ENCODE measurements at regions not wholly inside any gene's neighbourhood (a gene's known extent, or its start where the extent isn't known, plus 50 kb on each side); places are given as distances from the start of the nearest gene placed in this dataset.

DNA sequence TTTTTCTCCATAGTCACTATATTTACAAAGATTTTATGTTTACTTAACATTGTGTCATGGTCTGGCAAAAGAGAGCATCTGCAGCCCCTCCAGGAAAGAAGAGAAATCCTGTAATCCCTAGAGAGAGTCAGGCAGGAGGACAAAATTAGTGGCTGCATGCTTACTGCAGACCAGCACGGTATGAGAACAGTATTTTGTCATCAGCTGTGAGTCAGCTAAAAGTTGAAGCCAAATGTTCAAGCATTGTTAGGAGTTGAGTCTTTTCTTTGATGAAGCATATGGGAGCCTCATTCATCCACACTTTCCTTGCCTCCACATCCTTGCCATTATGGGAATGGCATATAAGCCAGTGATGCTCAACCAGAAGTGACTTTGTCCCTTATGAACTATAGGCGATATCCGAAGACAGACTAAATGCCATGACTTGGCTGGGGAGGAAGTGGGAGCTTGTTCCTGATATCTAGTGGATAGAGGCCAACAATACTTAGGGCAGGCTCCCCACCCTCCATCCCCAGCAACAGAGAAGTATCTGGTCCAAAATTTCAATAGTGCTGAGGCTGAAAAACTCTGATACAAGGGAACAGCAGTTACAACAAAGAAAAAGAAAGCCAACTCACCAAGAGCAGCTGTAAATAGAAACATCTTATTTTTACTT is 112.0 kb upstream of the OR5AK2 start:
- no peaks in the 10 kb centered on the region for H3K9me3 ChIP-seq (ENCODE audit: control insufficient read depth in 1 of 2, low read length in 2 of 2)
- no peaks in the 10 kb centered on the region for H3K36me3 Mint-ChIP-seq
- H3K9me3 Mint-ChIP-seq = peaks cover 0 to 26% (median 4%) of the 10 kb centered on the region in 8 donors
- no peak overlapping the region for H3K27ac ChIP-seq (ENCODE audit: low read depth, low read length)
- no peak for DNase-seq
- intact Hi-C loops (cut with micrococcal nuclease) = no loop called here
- ChIA-PET CTCF (ENCODE audit: partially characterized antibody) (no interaction called here), POLR2A (ENCODE audit: partially characterized antibody) (no interaction called here)
- no peaks in the 10 kb centered on the region for H3K27me3 Mint-ChIP-seq
- no peaks in the 10 kb centered on the region for H3K27me3 ChIP-seq (ENCODE audit: insufficient read depth, low read length)
- H3K27ac Mint-ChIP-seq = no peak overlapping the region
- no peaks in the 10 kb centered on the region for H3K4me1 ChIP-seq (ENCODE audit: insufficient read depth, low read length)
- H3K4me3 Mint-ChIP-seq = no peak overlapping the region
- no peak overlapping the region for H3K4me3 ChIP-seq (ENCODE audit: low read length in 2 of 2)
- no peaks in the 10 kb centered on the region for H3K36me3 ChIP-seq (ENCODE audit: insufficient read depth, low read length)
- no peaks in the 10 kb centered on the region for H3K4me1 Mint-ChIP-seq

DNA sequence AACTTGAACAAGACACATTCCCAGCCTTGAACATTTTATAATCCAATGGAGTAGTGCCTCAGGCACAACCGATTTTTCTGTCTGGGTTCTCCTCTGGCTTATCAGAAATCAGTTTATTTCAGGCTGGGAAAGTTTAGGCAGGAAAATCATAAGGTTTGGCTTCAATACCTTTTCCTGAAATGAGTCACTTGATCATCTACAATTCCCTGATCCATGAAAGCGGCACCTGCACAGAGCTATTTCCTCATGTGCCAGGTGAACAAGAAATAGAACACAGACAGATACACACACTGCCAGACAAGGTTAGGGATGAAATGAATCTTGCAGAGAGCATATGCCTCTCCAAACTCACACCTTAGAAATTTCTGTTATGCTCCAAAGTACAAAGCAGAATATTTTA is 106.7 kb upstream of the OR9G4 start:
- no peaks in the 10 kb centered on the region for H3K4me1 Mint-ChIP-seq
- POLR2A ChIA-PET (ENCODE audit: partially characterized antibody) = no interaction called here
- CTCF ChIA-PET (ENCODE audit: partially characterized antibody) = no interaction called here
- H3K9me3 ChIP-seq (ENCODE audit: control insufficient read depth in 1 of 2, low read length in 2 of 2) = no peaks in the 10 kb centered on the region
- H3K4me1 ChIP-seq (ENCODE audit: insufficient read depth, low read length) = no peaks in the 10 kb centered on the region
- no peak for DNase-seq
- no peaks in the 10 kb centered on the region for H3K36me3 ChIP-seq (ENCODE audit: insufficient read depth, low read length)
- H3K27ac ChIP-seq (ENCODE audit: low read depth, low read length) = no peak overlapping the region
- no peak overlapping the region for H3K4me3 Mint-ChIP-seq
- no peaks in the 10 kb centered on the region for H3K36me3 Mint-ChIP-seq
- no peaks in the 10 kb centered on the region for H3K27me3 ChIP-seq (ENCODE audit: insufficient read depth, low read length)
- no peak overlapping the region for H3K27ac Mint-ChIP-seq
- intact Hi-C loops (cut with micrococcal nuclease) = no loop called here
- H3K9me3 Mint-ChIP-seq = peaks cover 0 to 4% (median 1%) of the 10 kb centered on the region in 8 donors
- no peak overlapping the region for H3K4me3 ChIP-seq (ENCODE audit: low read length in 2 of 2)
- H3K27me3 Mint-ChIP-seq = no peaks in the 10 kb centered on the region

DNA sequence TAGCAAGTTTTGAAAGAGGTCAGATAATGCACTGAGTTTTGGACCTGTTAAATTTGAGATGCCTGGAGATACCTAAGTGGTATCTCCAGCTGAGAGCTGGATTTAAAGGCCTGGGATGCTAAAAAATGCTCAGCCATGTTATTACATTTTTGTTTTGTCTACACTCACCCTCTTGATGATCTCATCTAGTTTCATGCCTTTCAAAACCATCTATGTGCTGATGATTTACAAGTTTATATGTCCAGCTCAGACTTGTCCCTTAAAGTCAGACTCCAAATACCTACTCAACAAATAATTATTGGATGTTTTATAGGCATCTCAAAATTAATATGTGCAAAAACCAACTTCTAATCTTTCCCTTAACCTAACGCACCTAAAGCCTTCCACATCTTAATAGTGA is 103.6 kb upstream of the OR9G4 start:
- POLR2A ChIA-PET (ENCODE audit: partially characterized antibody) = no interaction called here
- no peaks in the 10 kb centered on the region for H3K4me1 Mint-ChIP-seq
- no peak overlapping the region for H3K27ac Mint-ChIP-seq
- Histone ChIP-seq H3K4me1 (ENCODE audit: insufficient read depth, low read length) (no peaks in the 10 kb centered on the region), H3K36me3 (ENCODE audit: insufficient read depth, low read length) (no peaks in the 10 kb centered on the region), H3K27ac (ENCODE audit: low read depth, low read length) (no peak overlapping the region), H3K9me3 (ENCODE audit: control insufficient read depth in 1 of 2, low read length in 2 of 2) (no peaks in the 10 kb centered on the region), H3K27me3 (ENCODE audit: insufficient read depth, low read length) (no peaks in the 10 kb centered on the region), H3K4me3 (ENCODE audit: low read length in 2 of 2) (no peak overlapping the region)
- no peaks in the 10 kb centered on the region for H3K27me3 Mint-ChIP-seq
- peaks cover 0 to 4% (median 0%) of the 10 kb centered on the region in 8 donors for H3K9me3 Mint-ChIP-seq
- intact Hi-C loops (cut with micrococcal nuclease) = no loop called here
- H3K36me3 Mint-ChIP-seq = no peaks in the 10 kb centered on the region
- DNase-seq = no peak
- CTCF ChIA-PET (ENCODE audit: partially characterized antibody) = no interaction called here
- no peak overlapping the region for H3K4me3 Mint-ChIP-seq

DNA sequence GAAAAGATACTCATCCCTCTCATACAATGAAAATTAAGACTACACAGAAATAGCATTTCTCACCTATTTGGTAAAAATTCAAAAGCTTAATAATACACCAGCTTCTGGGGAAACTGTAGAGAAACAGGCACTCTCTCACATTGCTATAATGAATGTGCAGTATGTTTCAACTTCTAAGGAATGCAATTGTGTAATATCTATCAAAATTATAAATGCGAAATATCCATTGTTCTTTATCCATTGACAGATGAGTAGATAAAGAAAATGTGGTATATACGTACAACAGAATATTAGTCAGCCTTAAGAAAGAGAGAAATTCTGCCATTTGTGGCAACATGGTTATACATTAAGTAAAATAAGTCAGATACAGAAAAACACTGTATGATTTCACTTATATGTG is 101.4 kb upstream of the OR9G4 start:
- Histone ChIP-seq H3K36me3 (ENCODE audit: insufficient read depth, low read length) (no peaks in the 10 kb centered on the region), H3K4me1 (ENCODE audit: insufficient read depth, low read length) (no peaks in the 10 kb centered on the region), H3K4me3 (ENCODE audit: low read length in 2 of 2) (no peak overlapping the region), H3K27ac (ENCODE audit: low read depth, low read length) (no peak overlapping the region), H3K9me3 (ENCODE audit: control insufficient read depth in 1 of 2, low read length in 2 of 2) (no peaks in the 10 kb centered on the region), H3K27me3 (ENCODE audit: insufficient read depth, low read length) (no peaks in the 10 kb centered on the region)
- POLR2A ChIA-PET (ENCODE audit: partially characterized antibody) = no interaction called here
- Mint-ChIP-seq H3K36me3 (no peaks in the 10 kb centered on the region), H3K27ac (no peak overlapping the region), H3K27me3 (no peaks in the 10 kb centered on the region), H3K4me3 (no peak overlapping the region), H3K4me1 (no peaks in the 10 kb centered on the region), H3K9me3 (peaks cover 0 to 4% (median 0%) of the 10 kb centered on the region in 8 donors)
- CTCF ChIA-PET (ENCODE audit: partially characterized antibody) = no interaction called here
- intact Hi-C loops (cut with micrococcal nuclease) = no loop called here
- DNase-seq = no peak

DNA sequence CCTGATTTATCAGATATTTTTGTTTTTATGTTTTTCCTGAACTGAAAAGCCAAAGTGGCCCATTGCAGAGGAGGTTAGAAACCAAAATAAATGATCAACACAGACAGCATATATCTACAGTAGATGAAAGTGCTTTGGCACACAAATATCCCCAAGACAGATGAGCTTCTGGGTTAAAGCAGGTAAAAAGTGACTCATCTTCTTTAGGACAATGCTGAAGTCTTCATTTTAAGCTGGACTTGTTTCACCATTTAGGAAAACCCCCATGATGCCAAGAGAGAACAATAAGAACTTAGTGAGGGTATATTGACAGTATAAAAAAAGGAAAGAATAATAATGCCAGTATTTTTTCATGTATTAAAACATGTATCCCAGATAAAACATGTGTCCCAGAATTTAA is 100.8 kb upstream of the OR9G4 start:
- Histone ChIP-seq H3K4me3 (ENCODE audit: low read length in 2 of 2) (no peak overlapping the region), H3K27ac (ENCODE audit: low read depth, low read length) (no peak overlapping the region), H3K9me3 (ENCODE audit: control insufficient read depth in 1 of 2, low read length in 2 of 2) (no peaks in the 10 kb centered on the region), H3K4me1 (ENCODE audit: insufficient read depth, low read length) (no peaks in the 10 kb centered on the region), H3K27me3 (ENCODE audit: insufficient read depth, low read length) (no peaks in the 10 kb centered on the region), H3K36me3 (ENCODE audit: insufficient read depth, low read length) (no peaks in the 10 kb centered on the region)
- Mint-ChIP-seq H3K4me3 (no peak overlapping the region), H3K27me3 (no peaks in the 10 kb centered on the region), H3K4me1 (no peaks in the 10 kb centered on the region), H3K27ac (no peak overlapping the region), H3K9me3 (peaks cover 0 to 4% (median 0%) of the 10 kb centered on the region in 8 donors), H3K36me3 (no peaks in the 10 kb centered on the region)
- ChIA-PET CTCF (ENCODE audit: partially characterized antibody) (no interaction called here), POLR2A (ENCODE audit: partially characterized antibody) (no interaction called here)
- no peak for DNase-seq
- intact Hi-C loops (cut with micrococcal nuclease) = no loop called here

DNA sequence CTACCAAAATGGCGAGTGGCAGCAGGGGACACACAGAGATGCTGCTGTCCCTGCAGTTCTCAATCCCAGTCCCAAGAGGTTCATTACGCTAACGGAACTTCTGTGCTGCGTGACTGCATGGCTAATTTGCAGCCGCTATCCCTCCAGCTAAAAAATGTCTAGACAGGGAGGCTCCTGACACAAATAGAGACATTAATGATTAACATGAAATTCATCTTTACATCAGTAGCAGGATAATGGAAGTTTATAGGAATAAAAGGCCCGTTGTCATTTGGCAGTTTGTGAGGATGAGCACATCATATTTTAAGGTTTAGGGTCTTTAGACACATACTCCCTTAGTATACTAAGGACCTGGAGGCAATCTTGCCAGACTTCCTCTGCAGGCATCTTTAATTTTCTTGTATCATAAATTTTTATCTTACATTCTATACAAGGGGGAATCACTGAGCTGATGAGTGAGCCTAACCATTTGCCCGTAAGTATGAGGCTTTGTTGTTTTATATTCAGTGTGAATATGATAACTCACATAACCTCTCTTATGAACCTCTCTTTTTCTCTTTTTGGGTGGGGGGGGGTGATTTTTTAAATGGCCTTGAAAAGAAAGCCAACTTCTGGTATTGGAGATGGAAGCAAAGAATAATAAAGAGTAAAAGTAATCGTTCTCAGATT is 99.8 kb upstream of the OR9G4 start:
- Mint-ChIP-seq H3K9me3 (peaks cover 0 to 4% (median 0%) of the 10 kb centered on the region in 8 donors), H3K4me1 (no peaks in the 10 kb centered on the region), H3K4me3 (no peak overlapping the region), H3K27me3 (no peaks in the 10 kb centered on the region), H3K27ac (no peak overlapping the region), H3K36me3 (no peaks in the 10 kb centered on the region)
- H3K9me3 ChIP-seq (ENCODE audit: control insufficient read depth in 1 of 2, low read length in 2 of 2) = no peaks in the 10 kb centered on the region
- no peaks in the 10 kb centered on the region for H3K27me3 ChIP-seq (ENCODE audit: insufficient read depth, low read length)
- H3K27ac ChIP-seq (ENCODE audit: low read depth, low read length) = no peak overlapping the region
- H3K4me1 ChIP-seq (ENCODE audit: insufficient read depth, low read length) = no peaks in the 10 kb centered on the region
- ChIA-PET POLR2A (ENCODE audit: partially characterized antibody) (no interaction called here), CTCF (ENCODE audit: partially characterized antibody) (no interaction called here)
- no peak for DNase-seq
- intact Hi-C loops (cut with micrococcal nuclease) = no loop called here
- no peak overlapping the region for H3K4me3 ChIP-seq (ENCODE audit: low read length in 2 of 2)
- H3K36me3 ChIP-seq (ENCODE audit: insufficient read depth, low read length) = no peaks in the 10 kb centered on the region

DNA sequence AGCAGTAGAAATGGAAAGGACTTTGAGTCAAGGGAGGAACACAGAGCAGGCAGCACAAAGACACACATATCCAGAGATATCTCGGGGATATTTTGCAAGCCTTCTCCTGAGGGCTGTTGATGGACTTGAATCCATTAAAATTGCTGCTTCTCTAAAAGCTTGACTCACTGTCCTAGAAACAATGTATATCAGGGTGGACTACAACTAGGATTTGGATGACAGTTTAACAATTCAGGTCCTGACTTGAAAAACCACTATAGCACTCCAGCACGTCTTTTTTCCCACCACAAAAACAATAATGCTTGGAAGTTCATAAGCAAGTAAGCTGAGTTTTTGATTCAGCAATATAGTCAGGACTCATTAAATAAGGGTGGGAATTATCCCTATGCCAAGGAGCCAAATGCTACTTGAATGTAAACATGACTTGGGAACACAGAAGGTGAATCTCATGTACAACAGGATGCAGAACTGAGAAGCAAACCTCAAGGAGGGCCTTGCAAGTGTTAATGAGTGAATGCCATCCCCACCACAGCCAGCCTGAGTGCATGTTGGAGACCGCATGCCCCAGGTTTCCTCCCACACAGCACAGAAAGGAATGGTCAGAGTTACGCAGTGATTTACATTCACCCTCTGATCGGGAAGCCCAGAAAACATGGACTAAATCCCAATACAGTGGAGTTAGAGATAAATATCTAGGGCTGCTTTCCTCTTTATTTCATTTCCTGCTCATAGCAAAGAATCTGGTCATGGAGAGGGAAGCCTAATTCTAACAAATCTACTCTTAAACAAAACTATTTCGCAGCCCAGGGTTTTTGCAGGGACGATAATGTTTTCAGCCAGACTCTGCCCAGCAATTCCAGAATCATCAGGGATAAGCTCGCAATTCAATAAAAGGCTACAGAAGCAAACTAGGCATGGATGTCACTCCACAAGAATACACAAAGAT is 98.4 kb upstream of the OR9G4 start:
- ChIA-PET CTCF (ENCODE audit: partially characterized antibody) (no interaction called here), POLR2A (ENCODE audit: partially characterized antibody) (no interaction called here)
- no peaks in the 10 kb centered on the region for H3K36me3 ChIP-seq (ENCODE audit: insufficient read depth, low read length)
- no peak overlapping the region for H3K27ac ChIP-seq (ENCODE audit: low read depth, low read length)
- no peaks in the 10 kb centered on the region for H3K9me3 ChIP-seq (ENCODE audit: control insufficient read depth in 1 of 2, low read length in 2 of 2)
- no peak overlapping the region for H3K27ac Mint-ChIP-seq
- no peaks in the 10 kb centered on the region for H3K27me3 Mint-ChIP-seq
- no peak overlapping the region for H3K4me3 ChIP-seq (ENCODE audit: low read length in 2 of 2)
- H3K9me3 Mint-ChIP-seq = peaks cover 0 to 3% (median 0%) of the 10 kb centered on the region in 8 donors
- H3K4me1 ChIP-seq (ENCODE audit: insufficient read depth, low read length) = no peaks in the 10 kb centered on the region
- DNase-seq = no peak
- H3K4me3 Mint-ChIP-seq = no peak overlapping the region
- intact Hi-C loops (cut with micrococcal nuclease) = no loop called here
- no peaks in the 10 kb centered on the region for H3K36me3 Mint-ChIP-seq
- no peaks in the 10 kb centered on the region for H3K4me1 Mint-ChIP-seq
- no peaks in the 10 kb centered on the region for H3K27me3 ChIP-seq (ENCODE audit: insufficient read depth, low read length)

All from CD4-positive, alpha-beta memory T cell (primary cell).